HG03457 (cell line): ENCODE measurements at regions not wholly inside any gene's neighbourhood (a gene's known extent, or its start where the extent isn't known, plus 50 kb on each side); places are given as distances from the start of the nearest gene placed in this dataset.

Experiments
- ATAC-seq: cut with Tn5 transposase; IDR thresholded peaks from one replicate; pipeline ENCODE4 v1.9.1; 2021; ENCODE audit warnings: moderate number of reproducible peaks; ENCODE audit not compliant: unreplicated experiment

DNA sequence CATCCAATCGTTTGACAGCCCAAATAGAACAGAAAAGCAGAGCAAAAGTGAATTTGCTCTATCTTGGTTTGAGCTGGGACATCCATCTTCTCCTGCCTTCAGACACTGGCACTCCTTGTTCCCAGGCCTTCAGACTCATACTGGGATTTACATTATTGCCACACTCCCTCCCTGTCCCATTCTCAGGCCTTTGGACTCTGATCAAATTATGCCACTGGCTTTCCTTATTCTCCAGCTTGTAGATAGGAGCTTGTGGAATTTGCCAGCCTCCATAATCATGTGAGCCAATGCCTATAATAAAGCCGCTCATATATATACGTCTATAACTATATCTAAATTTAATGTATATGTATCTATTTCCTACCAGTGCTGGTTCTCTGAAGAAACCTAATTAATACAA lies 568.3 kb upstream of the KIRREL3 start:
- no peak for ATAC-seq

GRCh38 chr11:127567237-127567932 lies 566.8 kb upstream of the KIRREL3 start:
- ATAC-seq, result no peak

DNA sequence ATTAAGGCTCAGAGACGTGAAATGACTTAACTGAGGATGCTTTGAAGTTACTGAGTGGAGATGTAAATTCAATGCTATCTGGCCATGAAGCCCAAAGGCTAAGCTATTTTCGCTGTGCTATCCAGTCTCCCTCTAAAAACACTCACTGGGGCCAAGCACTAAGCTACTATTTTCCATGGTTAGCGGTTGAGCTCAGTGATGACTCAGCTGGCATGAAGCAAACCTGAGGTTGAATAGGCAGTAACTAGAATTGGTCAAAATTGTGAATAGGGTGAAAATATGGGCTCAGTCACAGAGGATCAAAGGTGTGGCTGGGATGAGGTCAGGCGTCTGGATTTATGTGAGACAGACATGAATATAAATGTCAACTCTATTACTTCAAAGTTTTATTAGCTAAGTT lies 564.2 kb upstream of the KIRREL3 start:
- ATAC-seq, result no peak

- ATAC-seq, result no peak
Measured at GRCh38 chr11:127559978-127560377, 559.4 kb upstream of the KIRREL3 start.

GRCh38 chr11:127552446-127552845 lies 551.9 kb upstream of the KIRREL3 start:
- ATAC-seq, result no peak

- ATAC-seq, result no peak
Measured at GRCh38 chr11:127531167-127531566, 530.6 kb upstream of the KIRREL3 start.

DNA sequence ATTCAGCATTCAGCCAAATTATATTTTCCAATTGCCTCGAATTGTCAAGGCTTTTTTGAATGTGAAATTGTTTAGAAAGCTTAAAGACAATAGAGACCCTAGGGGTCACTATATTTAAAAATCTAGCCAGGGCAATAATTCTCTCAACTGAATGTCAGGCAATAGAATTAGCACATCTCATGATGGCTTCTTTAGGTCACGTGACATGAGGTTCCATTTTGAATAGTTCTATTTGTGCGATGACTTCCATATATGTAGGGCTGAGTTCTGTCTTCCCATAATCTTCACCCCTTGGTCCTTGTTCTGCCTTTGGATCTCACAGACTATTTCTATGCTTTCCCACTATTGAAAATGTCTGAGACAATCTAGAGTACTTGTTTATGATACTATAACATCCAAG lies 527.7 kb upstream of the KIRREL3 start:
- ATAC-seq, result no peak

GRCh38 chr11:127524618-127525017 lies 524.0 kb upstream of the KIRREL3 start:
- ATAC-seq, result no peak

GRCh38 chr11:127521413-127521812 lies 520.8 kb upstream of the KIRREL3 start:
- no peak for ATAC-seq

GRCh38 chr11:127507851-127508250 lies 507.3 kb upstream of the KIRREL3 start:
- ATAC-seq, result no peak

- no peak for ATAC-seq
Measured at GRCh38 chr11:127506647-127507046, 506.1 kb upstream of the KIRREL3 start.

DNA sequence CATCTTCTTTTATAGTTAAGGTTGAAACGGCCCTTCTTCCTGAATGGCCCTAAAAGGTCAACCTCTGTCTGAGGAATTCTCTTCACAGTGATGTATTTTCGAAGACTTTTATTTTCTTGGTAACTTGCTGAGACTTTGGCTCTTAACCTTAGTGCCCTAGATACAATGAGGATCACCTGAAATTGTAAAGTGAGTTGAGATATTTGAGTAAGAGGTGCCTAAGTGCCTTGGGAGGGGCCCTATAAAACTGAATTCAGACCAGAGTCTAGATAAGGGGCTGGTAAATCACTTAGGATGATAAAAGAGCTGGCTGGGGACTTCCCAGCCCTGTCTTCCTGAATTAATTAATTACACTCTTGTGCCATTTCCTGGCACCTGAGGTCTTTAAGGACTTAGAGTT lies 505.6 kb upstream of the KIRREL3 start:
- ATAC-seq, result no peak

- ATAC-seq, result no peak
Measured at GRCh38 chr11:127496165-127496564, 495.6 kb upstream of the KIRREL3 start.

DNA sequence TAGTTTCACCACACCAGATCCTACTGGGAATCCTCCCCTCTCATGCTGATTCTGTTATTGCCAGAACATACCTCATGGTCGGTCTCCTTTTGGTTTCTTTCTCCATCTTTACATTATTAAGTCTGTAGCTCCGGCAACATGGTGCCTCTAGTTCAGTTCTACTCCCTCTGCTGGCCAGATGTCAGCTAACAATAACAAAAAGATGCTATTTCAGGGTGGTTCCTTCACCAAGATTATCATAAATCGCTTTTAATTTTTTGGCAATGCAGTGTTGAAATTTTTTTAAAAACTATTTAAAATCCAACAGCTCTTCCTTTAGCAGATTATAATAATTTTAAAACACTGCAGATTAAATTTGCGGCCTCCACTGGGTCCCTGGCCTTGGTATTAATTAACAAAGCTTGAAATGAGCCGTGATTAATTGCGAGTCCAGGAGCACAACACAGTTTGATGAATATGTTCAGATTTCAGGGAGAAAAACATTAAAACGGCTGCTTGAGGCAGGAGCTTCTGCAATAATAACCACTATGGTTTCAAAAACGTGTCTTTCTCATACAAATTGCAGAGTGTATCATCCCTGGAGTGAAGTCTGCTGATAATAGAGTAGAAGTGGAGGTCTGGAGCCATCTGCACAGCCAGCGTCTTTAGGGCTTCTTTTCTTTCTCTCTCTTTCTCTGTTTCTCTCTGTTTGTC lies 492.9 kb upstream of the KIRREL3 start:
- ATAC-seq, result no peak

- ATAC-seq, result no peak
Measured at GRCh38 chr11:127492029-127492428, 491.5 kb upstream of the KIRREL3 start.

DNA sequence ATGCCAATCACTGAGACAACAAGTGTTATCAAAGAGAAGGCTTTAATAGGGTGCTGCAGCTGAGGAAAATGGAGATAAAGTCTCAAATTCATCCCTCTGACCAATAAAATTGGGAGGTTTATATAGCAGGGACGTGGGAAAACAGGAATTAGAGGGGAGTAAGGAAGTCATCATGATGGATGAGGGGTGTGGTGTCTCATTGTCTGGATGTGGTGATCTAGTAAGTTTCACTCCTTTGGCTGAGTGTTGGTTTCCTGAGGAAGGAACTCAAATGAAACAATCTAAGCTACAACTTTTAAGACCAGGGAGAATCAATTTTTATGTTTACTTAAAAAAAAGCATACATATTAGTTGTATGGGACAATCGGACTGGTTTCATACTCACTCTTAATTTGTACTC lies 491.0 kb upstream of the KIRREL3 start:
- ATAC-seq, result no peak

GRCh38 chr11:127490896-127491295 lies 490.3 kb upstream of the KIRREL3 start:
- ATAC-seq, result no peak

DNA sequence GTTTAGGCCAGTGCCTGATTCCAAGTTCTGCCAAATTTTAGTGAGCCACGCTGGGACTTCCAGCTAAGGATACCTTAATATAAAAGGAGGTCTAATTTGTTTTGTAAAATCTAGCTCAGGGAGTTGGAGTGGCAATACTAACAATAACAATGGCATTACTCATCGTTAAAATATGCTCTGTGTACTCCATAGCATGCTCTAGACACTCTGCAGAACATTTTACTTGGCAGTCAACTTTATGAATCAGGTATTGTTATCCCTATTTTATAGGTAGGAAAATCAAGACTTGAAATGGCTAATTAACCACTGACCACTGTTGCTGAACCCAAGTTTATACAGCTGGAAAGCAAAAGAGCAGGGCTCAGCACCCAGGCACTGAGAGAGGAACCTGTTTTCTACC lies 485.0 kb upstream of the KIRREL3 start:
- ATAC-seq, result no peak

GRCh38 chr11:127481391-127481790 lies 480.8 kb upstream of the KIRREL3 start:
- no peak for ATAC-seq

DNA sequence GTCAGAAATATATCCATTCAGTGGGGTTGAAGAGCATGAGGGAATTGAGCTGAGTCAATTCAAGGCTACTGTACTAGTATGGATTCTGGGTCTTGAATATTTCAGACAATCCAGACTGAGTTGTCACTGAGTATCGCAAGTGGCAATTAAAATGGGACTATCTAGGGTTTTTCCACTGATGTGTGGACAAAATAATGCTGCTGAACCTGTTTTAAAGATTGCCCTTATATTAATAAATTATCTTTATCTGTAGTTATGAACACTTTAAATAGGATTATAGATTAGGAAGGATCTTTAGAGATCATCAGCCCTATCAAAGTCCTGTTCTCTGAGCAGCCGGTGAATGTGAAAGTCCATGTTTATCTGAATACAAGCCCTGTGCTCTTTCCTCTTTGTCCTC lies 478.3 kb upstream of the KIRREL3 start:
- ATAC-seq, result no peak

- no peak for ATAC-seq
Measured at GRCh38 chr11:127474766-127475165, 474.2 kb upstream of the KIRREL3 start.

DNA sequence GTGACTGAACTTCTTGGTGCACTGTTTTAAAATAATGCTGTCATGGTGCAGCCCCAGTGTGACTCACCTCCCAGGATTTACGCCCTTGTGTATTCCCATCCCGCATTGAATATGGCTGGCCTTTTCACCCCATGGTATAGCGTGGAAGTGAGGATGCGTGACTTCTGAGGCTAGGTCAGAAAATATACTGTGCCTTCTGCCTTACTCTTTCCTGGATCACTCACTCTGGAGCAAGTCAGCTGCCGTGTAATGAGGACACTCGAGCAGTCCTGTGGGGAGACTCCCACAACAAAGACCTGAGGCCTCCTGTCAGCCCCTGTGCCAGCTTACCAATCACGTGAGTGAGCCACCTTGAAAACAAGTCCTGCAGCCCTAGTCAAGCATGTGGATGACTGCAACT lies 471.9 kb upstream of the KIRREL3 start:
- no peak for ATAC-seq

- ATAC-seq, result no peak
Measured at GRCh38 chr11:127471662-127472061, 471.1 kb upstream of the KIRREL3 start.
